ENCODE measurements at regions not wholly inside any gene's neighbourhood (a gene's known extent, or its start where the extent isn't known, plus 50 kb on each side); places are given as distances from the start of the nearest gene placed in this dataset.

DNA sequence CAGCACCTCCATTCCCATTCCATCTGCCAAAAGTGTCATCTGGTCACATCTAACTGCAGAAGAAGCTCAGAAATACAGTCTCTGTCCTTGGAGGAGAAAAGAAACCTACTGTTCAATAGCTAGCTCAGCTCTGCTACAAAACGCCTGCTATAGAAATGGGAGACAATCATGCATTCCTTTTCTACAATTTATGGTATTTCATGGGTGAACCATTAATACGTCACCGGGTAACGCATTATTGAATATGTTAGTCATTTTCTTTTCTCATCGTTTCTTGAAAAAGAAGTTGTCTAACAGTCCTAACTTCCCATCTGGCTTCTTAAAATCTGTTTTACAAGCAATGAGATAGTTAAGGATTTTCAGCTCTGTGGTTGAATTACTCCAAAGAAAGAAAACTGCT lies 496.7 kb upstream of the RBFOX1 start:
- no peak for TF ChIP-seq EP300 (IDR thresholded peaks at IDR 0.05; ENCODE audit: low read depth)
- TF ChIP-seq, protein P1, sequence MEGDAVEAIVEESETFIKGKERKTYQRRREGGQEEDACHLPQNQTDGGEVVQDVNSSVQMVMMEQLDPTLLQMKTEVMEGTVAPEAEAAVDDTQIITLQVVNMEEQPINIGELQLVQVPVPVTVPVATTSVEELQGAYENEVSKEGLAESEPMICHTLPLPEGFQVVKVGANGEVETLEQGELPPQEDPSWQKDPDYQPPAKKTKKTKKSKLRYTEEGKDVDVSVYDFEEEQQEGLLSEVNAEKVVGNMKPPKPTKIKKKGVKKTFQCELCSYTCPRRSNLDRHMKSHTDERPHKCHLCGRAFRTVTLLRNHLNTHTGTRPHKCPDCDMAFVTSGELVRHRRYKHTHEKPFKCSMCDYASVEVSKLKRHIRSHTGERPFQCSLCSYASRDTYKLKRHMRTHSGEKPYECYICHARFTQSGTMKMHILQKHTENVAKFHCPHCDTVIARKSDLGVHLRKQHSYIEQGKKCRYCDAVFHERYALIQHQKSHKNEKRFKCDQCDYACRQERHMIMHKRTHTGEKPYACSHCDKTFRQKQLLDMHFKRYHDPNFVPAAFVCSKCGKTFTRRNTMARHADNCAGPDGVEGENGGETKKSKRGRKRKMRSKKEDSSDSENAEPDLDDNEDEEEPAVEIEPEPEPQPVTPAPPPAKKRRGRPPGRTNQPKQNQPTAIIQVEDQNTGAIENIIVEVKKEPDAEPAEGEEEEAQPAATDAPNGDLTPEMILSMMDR (IDR thresholded peaks at IDR 0.05) = no peak
- TF ChIP-seq POLR2A (IDR thresholded peaks at IDR 0.05) = no peak

Data from transverse colon (tissue), 3 donors.